Stimulated activated CD4-positive, alpha-beta T cell treated with anti-CD3 and anti-CD28 coated beads, TNF-alpha, amount 100 ng/mL, for 1 hour (primary cell): ENCODE measurements at regions not wholly inside any gene's neighbourhood (a gene's known extent, or its start where the extent isn't known, plus 50 kb on each side); places are given as distances from the start of the nearest gene placed in this dataset.
"Not testable (repeated sequence)": the region's sequence is repeated elsewhere in the genome, so short reads cannot be mapped to it uniquely, and the experiment has no call there.

Experiments used
- DNase-seq, 3 donors: peaks; one replicate each; pipeline ENCODE4 v3.0.0-alpha.2; 2020; ENCODE audit warnings: low read depth in 3 of 3, low spot score in 1 of 3

GRCh38 chr2:14751581-14751980 is 119.1 kb downstream of the LRATD1 start:
- no peak for DNase-seq

GRCh38 chr2:14752295-14752694 is 119.8 kb downstream of the LRATD1 start:
- no peak for DNase-seq

GRCh38 chr2:14756122-14756541 is 123.6 kb downstream of the LRATD1 start:
- DNase-seq, result no peak

GRCh38 chr2:14756981-14757657 is 124.6 kb downstream of the LRATD1 start:
- no peak for DNase-seq

- DNase-seq, result no peak
Observed at GRCh38 chr2:14759082-14759481, 126.6 kb downstream of the LRATD1 start.

- DNase-seq, result no peak
Observed at GRCh38 chr2:14760169-14760568, 127.7 kb downstream of the LRATD1 start.

- no peak for DNase-seq
Observed at GRCh38 chr2:14761118-14761517, 128.6 kb downstream of the LRATD1 start.

- no peak for DNase-seq
Observed at GRCh38 chr2:14773696-14774095, 141.2 kb downstream of the LRATD1 start.

- no peak for DNase-seq
Observed at GRCh38 chr2:14774436-14774968, 142.0 kb downstream of the LRATD1 start.

- DNase-seq, result no peak
Observed at GRCh38 chr2:14776216-14776615, 143.7 kb downstream of the LRATD1 start.

GRCh38 chr2:14778015-14778414 is 145.5 kb downstream of the LRATD1 start:
- no peak for DNase-seq

- DNase-seq, result no peak
Observed at GRCh38 chr2:14779252-14779651, 146.7 kb downstream of the LRATD1 start.

GRCh38 chr2:14781142-14781541 is 148.6 kb downstream of the LRATD1 start:
- no peak for DNase-seq

- DNase-seq, result not testable (repeated sequence)
Observed at GRCh38 chr2:14788814-14789213, 156.3 kb downstream of the LRATD1 start.

GRCh38 chr2:14790041-14790640 is 157.6 kb downstream of the LRATD1 start:
- no peak for DNase-seq

GRCh38 chr2:14803994-14804393 is 171.5 kb downstream of the LRATD1 start:
- DNase-seq, result no peak

- DNase-seq, result no peak
Observed at GRCh38 chr2:14804902-14805301, 172.4 kb downstream of the LRATD1 start.

- DNase-seq, result no peak
Observed at GRCh38 chr2:14806613-14807012, 174.1 kb downstream of the LRATD1 start.

- DNase-seq, result no peak
Observed at GRCh38 chr2:14815201-14815600, 182.7 kb downstream of the LRATD1 start.

- no peak for DNase-seq
Observed at GRCh38 chr2:14816069-14817060, 183.8 kb downstream of the LRATD1 start.

GRCh38 chr2:14817848-14818247 is 185.3 kb downstream of the LRATD1 start:
- no peak for DNase-seq

GRCh38 chr2:14826518-14826917 is 194.0 kb downstream of the LRATD1 start:
- no peak for DNase-seq
